Vagina (tissue), 2 donors: ENCODE measurements at regions not wholly inside any gene's neighbourhood (a gene's known extent, or its start where the extent isn't known, plus 50 kb on each side); places are given as distances from the start of the nearest gene placed in this dataset.

Experiments used
- POLR2A ChIP-seq, 2 donors: fragments of 450-650 bp; IDR thresholded peaks; one replicate each; pipeline ENCODE4 v1.6.1; 2017; ENCODE audit warnings: antibody characterized with exemption in 2 of 2, mild to moderate bottlenecking in 2 of 2, moderate library complexity in 2 of 2
- POLR2AphosphoS5 ChIP-seq, 2 donors: sonication (generic); formaldehyde crosslinking; IDR thresholded peaks; one replicate each; pipeline ENCODE4 v1.9.0; 2017; ENCODE audit warnings: antibody characterized with exemption in 2 of 2, mild to moderate bottlenecking in 2 of 2, low read depth in 1 of 2; ENCODE audit not compliant: insufficient read depth in 1 of 2
- TF ChIP-seq, protein P1 (sequence below), 3 experiments: fragments of 450-650 bp in 2 of 3; fragments of 200-600 bp in 1 of 3; sonication (generic) in 1 of 3; IDR thresholded peaks; one replicate each; pipeline ENCODE4 v1.5.1; 2017 to 2019; ENCODE audit warnings: antibody characterized with exemption in 3 of 3, mild to moderate bottlenecking in 2 of 3, moderate library complexity in 2 of 3

DNA sequence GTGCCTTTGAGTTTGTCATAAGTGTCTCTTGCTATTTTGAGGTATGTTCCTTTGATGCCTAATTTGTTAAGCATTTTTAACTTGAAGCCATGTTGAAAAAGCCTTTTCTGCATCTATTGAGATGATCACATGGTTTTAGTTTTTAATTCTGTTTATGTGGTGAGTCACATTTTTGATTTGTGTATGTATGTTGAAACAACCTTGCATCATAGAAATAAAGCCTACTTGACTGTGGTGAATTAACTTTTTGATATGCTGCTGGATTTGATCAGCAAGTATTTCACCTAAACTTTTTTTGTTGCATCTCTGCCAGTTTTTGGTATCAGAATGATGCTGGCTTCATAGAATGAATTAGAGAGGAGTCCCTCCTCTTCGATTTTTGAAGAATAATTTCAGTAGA lies 469.7 kb downstream of the CDH2 start:
- TF ChIP-seq, protein P1, sequence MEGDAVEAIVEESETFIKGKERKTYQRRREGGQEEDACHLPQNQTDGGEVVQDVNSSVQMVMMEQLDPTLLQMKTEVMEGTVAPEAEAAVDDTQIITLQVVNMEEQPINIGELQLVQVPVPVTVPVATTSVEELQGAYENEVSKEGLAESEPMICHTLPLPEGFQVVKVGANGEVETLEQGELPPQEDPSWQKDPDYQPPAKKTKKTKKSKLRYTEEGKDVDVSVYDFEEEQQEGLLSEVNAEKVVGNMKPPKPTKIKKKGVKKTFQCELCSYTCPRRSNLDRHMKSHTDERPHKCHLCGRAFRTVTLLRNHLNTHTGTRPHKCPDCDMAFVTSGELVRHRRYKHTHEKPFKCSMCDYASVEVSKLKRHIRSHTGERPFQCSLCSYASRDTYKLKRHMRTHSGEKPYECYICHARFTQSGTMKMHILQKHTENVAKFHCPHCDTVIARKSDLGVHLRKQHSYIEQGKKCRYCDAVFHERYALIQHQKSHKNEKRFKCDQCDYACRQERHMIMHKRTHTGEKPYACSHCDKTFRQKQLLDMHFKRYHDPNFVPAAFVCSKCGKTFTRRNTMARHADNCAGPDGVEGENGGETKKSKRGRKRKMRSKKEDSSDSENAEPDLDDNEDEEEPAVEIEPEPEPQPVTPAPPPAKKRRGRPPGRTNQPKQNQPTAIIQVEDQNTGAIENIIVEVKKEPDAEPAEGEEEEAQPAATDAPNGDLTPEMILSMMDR (IDR thresholded peaks at IDR 0.05): no peak
- TF ChIP-seq POLR2A (IDR thresholded peaks at IDR 0.05) (no peak), POLR2AphosphoS5 (IDR thresholded peaks at IDR 0.05; ENCODE audit: insufficient read depth in 1 of 2, low read depth in 1 of 2) (no peak)
